ENCODE measurements at regions not wholly inside any gene's neighbourhood (a gene's known extent, or its start where the extent isn't known, plus 50 kb on each side); places are given as distances from the start of the nearest gene placed in this dataset.
"Not testable (repeated sequence)": the region's sequence is repeated elsewhere in the genome, so short reads cannot be mapped to it uniquely, and the experiment has no call there.

DNA sequence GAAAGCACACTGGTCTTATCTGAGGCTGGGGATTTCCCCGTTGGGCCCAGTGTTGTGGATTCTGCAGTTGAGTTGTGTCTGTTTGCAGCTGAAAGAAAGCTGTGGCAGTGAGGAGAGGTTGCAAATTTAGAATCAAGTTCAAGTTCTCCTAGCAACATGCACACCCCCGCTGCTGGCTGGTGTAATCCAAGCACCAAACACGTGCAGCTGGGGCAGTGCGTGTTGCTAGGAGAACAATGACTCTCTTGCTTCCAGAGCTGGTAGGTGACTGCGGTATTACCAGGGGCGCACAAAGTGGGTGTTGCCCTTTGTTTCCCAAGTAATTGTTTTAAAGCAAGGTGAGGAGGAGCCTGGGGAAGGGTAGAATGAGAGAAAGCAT is 91.5 kb downstream of the IER5 start:
- H3K4me1 ChIP-seq (ENCODE audit: control insufficient read depth in 1 of 2, insufficient read depth in 1 of 2, low read depth in 1 of 2, low read length in 1 of 2) = no peaks in the 10 kb centered on the region
- H3K9me3 ChIP-seq = no peaks in the 10 kb centered on the region
- TF ChIP-seq, protein P1, sequence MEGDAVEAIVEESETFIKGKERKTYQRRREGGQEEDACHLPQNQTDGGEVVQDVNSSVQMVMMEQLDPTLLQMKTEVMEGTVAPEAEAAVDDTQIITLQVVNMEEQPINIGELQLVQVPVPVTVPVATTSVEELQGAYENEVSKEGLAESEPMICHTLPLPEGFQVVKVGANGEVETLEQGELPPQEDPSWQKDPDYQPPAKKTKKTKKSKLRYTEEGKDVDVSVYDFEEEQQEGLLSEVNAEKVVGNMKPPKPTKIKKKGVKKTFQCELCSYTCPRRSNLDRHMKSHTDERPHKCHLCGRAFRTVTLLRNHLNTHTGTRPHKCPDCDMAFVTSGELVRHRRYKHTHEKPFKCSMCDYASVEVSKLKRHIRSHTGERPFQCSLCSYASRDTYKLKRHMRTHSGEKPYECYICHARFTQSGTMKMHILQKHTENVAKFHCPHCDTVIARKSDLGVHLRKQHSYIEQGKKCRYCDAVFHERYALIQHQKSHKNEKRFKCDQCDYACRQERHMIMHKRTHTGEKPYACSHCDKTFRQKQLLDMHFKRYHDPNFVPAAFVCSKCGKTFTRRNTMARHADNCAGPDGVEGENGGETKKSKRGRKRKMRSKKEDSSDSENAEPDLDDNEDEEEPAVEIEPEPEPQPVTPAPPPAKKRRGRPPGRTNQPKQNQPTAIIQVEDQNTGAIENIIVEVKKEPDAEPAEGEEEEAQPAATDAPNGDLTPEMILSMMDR (IDR thresholded peaks at IDR 0.05) = no peak
- H3K36me3 ChIP-seq = no peaks in the 10 kb centered on the region
- H3K27me3 ChIP-seq = peaks cover 22% of the 10 kb centered on the region
- no peak overlapping the region for H3K4me3 ChIP-seq (ENCODE audit: low read depth in 1 of 2, low read length in 1 of 2)
- no peak overlapping the region for H3K27ac ChIP-seq

DNA sequence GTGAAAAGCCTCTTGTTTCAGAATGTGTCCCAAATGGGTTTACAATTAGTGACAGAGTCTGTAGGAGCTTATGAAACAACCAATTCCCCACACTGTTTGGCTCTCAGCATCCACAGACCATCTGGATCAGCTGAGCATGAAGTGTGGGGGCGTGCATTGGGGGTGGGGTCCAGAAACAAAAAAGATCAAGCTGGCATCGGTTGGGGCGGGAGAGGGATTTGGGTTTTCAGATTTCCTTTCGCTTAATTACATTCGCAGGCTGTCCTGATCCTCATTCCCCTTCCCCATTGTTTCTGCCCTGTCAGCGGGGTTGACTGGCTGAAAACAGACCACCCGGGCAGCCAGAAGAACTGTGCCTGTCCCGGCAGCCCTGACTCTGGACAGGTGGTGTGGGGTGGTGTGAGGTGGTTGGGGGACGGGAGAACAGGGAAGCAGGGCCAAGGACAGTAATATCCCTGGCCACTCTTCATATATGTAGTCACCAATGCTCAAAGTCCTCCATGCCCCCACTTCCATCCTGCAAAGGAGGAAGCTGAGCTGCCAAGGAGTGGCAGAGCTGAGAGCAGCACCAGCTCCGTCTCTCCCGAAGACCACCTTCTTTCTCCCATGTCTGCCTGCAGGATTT is 92.0 kb downstream of the IER5 start:
- Histone ChIP-seq H3K36me3 (no peaks in the 10 kb centered on the region), H3K27ac (no peak overlapping the region), H3K9me3 (no peaks in the 10 kb centered on the region), H3K4me1 (ENCODE audit: control insufficient read depth in 1 of 2, insufficient read depth in 1 of 2, low read depth in 1 of 2, low read length in 1 of 2) (no peaks in the 10 kb centered on the region), H3K4me3 (ENCODE audit: low read depth in 1 of 2, low read length in 1 of 2) (no peak overlapping the region), H3K27me3 (peaks cover 27% of the 10 kb centered on the region)
- TF ChIP-seq, protein P1 (IDR thresholded peaks at IDR 0.05) = no peak

DNA sequence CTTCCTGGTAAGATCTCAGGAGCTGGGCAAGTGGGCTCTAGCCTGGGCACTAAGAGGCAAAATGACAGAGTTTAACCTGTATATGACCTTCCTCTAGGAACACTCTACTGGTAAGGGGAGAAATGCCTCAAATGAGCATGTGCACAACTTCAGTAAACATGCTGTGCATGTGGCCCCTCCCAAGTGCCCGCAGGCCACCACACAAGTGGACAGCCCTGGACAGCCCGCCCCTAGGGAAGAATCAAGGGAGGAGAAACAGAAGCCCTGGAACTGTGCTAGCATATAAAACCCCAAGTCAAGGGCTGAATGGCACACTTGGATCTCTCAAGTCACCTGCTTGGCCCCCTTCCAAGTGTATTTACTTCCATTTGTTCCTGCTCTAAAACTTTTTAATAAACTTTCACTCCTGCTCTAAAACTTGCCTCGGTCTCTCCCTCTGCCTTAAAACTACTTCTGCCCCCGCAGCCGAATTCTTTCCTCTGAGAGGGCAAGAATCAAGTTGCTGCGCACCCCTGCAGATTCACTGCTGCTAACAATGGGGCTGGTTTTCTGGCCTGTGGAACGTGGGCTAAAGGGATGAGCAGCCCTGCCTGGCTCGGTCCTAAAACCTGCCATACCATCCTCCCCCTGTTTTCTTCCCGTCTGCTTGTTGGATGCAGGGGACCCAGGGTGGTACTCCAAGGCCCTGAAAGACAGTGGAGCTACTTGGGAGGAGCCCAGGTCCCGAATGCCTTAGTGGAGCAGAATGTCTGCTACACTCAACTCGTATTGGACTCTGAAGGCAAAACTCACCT is 93.5 kb downstream of the IER5 start:
- TF ChIP-seq, protein P1 (IDR thresholded peaks at IDR 0.05) = no peak
- Histone ChIP-seq H3K36me3 (no peaks in the 10 kb centered on the region), H3K4me3 (ENCODE audit: low read depth in 1 of 2, low read length in 1 of 2) (no peak overlapping the region), H3K27me3 (peaks cover 34% of the 10 kb centered on the region), H3K27ac (no peak overlapping the region), H3K4me1 (ENCODE audit: control insufficient read depth in 1 of 2, insufficient read depth in 1 of 2, low read depth in 1 of 2, low read length in 1 of 2) (no peaks in the 10 kb centered on the region), H3K9me3 (no peaks in the 10 kb centered on the region)

DNA sequence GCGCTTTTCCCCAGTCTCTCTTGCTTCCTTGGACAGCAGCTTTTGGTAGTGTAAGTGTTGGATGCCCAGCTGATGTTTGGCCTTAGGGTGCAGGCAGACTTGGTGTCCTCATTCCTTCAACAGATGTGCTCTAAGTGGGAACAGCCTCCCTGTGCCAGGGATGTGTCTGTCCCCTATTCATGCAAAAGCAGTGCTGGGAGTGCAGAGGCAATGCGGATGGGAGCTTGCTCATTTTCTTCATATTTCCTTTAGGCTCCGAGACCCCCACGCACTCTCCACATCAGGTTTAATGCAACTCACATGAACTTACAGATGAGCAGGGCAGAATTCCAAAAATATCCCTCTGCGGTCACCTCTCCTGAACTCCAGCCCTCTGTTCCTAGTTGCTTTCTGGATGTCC is 96.1 kb downstream of the IER5 start:
- no peaks in the 10 kb centered on the region for H3K36me3 ChIP-seq
- H3K4me1 ChIP-seq (ENCODE audit: control insufficient read depth in 1 of 2, insufficient read depth in 1 of 2, low read depth in 1 of 2, low read length in 1 of 2) = no peaks in the 10 kb centered on the region
- peaks cover 43% of the 10 kb centered on the region for H3K27me3 ChIP-seq
- no peaks in the 10 kb centered on the region for H3K9me3 ChIP-seq
- H3K4me3 ChIP-seq (ENCODE audit: low read depth in 1 of 2, low read length in 1 of 2) = no peak overlapping the region
- TF ChIP-seq, protein P1 (IDR thresholded peaks at IDR 0.05) = no peak
- H3K27ac ChIP-seq = no peak overlapping the region

DNA sequence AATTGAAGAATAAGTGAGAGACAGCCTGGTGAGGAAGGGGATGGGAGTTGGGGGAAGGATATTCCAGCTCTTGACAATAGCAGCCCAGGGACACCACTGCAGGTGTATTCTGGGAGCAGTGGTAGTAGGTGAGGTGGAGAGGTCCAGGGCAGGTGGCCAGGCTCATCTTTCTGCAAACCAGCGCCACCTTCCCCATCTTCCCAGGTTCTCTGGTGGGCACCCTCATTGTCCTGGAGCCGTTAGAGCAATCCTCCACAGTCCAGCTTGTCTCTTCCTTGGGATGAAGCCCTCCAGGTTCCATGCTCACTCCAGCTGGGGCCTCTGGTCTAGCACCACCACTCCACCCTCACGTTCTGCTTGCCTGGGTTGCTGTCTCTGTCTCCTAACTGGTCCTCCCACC is 97.0 kb downstream of the IER5 start:
- Histone ChIP-seq H3K36me3 (no peaks in the 10 kb centered on the region), H3K27ac (no peak overlapping the region), H3K27me3 (peaks cover 43% of the 10 kb centered on the region), H3K9me3 (no peaks in the 10 kb centered on the region), H3K4me1 (ENCODE audit: control insufficient read depth in 1 of 2, insufficient read depth in 1 of 2, low read depth in 1 of 2, low read length in 1 of 2) (peaks cover 0 to 5% of the 10 kb centered on the region in 2 experiments), H3K4me3 (ENCODE audit: low read depth in 1 of 2, low read length in 1 of 2) (no peak overlapping the region)
- TF ChIP-seq, protein P1 (IDR thresholded peaks at IDR 0.05) = no peak

DNA sequence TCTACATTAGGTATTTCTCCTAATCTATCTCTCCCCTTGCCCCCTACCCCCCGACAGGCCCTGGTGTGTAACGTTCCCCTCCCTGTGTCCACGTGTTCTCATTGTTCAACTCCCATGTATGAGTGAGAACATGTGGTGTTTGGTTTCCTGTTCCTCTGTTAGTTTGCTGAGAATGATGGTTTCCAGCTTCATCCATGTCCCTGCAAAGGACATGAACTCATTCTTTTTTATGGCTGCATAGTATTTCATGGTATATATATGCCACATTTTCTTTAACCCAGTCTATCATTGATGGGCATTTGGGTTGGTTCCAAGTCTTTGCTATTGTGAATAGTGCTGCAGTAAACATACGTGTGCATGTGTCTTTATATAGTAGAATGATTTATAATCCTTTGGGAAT is 97.6 kb downstream of the IER5 start:
- not testable (repeated sequence) for H3K4me1 ChIP-seq (ENCODE audit: control insufficient read depth in 1 of 2, insufficient read depth in 1 of 2, low read depth in 1 of 2, low read length in 1 of 2); H3K9me3 ChIP-seq; H3K4me3 ChIP-seq (ENCODE audit: low read depth in 1 of 2, low read length in 1 of 2); H3K36me3 ChIP-seq; H3K27ac ChIP-seq
- H3K27me3 ChIP-seq = peaks cover 46% of the 10 kb centered on the region
